ENCODE measurements at regions not wholly inside any gene's neighbourhood (a gene's known extent, or its start where the extent isn't known, plus 50 kb on each side); places are given as distances from the start of the nearest gene placed in this dataset.
"Not testable (repeated sequence)": the region's sequence is repeated elsewhere in the genome, so short reads cannot be mapped to it uniquely, and the experiment has no call there.

- no peak for DNase-seq
Measured at GRCh38 chr14:86094512-86094911, 564.6 kb downstream of the FLRT2 start.

- DNase-seq: no peak
Measured at GRCh38 chr14:86091811-86092210, 561.9 kb downstream of the FLRT2 start.

DNA sequence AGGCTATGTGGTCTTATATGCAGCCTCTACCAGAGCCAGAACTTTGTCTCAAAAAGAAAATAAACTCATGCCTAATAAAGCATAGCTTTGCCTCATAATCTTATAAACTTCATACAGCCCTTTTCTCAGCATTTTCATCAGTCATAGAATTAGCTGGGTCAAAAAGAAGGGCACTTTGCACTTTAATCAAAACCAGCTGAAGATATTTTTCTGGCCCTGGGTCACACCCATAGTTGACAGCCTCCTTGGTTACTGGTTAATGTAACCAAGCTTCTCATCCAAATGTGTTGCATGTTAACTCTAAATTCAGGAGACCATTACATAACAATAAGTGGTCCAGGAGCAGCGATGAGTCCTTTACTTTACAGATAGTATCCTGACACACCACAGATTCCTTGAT is 558.2 kb downstream of the FLRT2 start:
- DNase-seq: no peak

GRCh38 chr14:86087377-86087776 is 557.4 kb downstream of the FLRT2 start:
- no peak for DNase-seq

- DNase-seq: no peak
Measured at GRCh38 chr14:86086962-86087361, 557.0 kb downstream of the FLRT2 start.

- DNase-seq: no peak
Measured at GRCh38 chr14:86084097-86084496, 554.2 kb downstream of the FLRT2 start.

DNA sequence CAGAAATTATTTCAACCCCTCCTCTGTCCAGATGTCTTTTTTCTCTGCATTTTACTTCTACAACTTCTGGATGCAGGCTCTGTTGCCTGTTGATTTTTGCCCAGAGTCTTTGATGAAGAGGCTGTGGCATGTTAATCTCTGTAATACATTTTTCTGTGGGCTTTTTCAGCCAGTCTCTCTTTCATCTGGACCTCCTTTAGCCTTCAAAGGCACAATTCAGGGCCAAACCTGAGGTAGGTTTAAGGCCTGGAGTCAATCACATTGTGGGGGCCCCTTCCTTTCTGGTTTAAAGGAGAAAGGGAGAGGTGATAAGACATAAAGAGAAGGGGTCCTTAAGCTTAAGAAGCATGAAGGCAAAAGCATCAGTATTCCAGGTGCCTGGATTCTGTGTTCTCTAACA is 553.7 kb downstream of the FLRT2 start:
- no peak for DNase-seq

DNA sequence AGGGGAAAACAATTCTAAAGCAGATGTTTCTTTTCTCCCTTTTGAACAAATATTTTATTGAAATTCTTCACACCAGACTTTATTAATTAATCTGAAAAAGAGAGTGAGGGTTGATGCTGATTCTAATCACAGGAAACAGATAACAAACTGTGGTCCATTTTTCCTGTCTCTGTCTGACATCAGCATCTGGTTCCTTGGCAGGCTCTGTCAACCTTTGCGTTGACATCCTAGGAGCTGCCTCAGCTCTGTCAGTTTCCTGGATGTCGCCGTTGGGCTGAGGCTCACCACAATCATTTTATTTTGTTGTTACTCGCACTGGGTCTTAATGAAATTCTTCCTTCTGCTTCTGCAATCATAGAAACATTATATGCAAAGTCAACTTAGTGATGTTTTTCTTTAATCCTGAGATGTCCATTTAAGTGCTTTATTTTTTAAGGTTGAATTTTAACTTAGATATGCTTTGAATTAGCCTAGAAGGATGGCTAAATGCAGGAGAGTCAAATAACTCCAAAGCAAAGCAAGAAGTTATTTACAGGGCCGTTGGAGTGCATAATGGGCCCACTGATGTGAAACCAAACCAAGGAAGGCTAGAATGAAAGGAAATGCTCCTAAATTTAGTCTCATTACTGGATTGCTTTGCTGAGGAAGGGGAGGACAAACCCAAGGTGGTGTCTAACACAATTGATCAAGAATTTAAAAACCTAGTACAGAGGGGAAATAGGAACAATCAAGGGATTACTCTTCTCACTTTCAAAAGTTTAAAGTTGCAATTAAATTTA is 542.4 kb downstream of the FLRT2 start:
- DNase-seq: no peak

DNA sequence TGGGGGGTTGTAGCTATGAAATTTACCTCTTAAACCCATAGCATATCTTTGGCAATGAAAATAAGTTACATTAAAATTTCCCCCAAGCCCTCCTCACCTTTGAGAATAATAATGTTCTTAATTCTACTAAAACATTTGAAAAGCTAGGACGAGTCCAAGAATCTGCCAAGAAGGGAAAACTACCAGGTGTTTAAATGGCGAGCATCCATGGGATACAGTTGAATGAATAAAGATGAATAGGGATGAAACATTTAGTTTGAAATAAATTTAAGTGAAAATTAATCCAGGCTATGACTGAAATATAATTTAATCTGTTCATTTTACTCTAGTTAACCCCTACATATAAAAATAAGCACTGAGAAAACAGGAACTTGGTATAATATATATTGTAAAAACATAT is 536.7 kb downstream of the FLRT2 start:
- DNase-seq: no peak

GRCh38 chr14:86065407-86065806 is 535.5 kb downstream of the FLRT2 start:
- DNase-seq: no peak

DNA sequence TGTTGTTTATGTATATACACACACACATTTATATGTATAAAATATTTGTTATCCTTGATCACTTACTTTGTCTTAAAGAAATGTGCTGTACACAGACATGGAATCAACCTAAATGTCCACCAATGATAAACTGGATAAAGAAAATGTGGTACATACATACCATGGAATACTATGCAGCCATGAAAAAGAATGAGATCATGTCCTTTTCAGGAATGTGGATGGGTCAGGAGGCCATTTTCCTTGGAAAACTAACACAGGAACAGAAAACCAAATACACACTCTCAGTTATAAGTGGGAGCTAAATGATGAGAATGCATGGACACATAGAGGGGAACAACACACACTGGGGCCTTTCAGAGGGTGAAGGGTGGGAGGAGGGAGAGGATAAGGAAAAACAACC is 534.7 kb downstream of the FLRT2 start:
- DNase-seq: not testable (repeated sequence)

GRCh38 chr14:86057018-86057667 is 527.2 kb downstream of the FLRT2 start:
- peak in 1 of 2 experiments; percentile 25 for DNase-seq

- no peak for DNase-seq
Measured at GRCh38 chr14:86055512-86056075, 525.6 kb downstream of the FLRT2 start.

- no peak for DNase-seq
Measured at GRCh38 chr14:86052868-86053267, 522.9 kb downstream of the FLRT2 start.

DNA sequence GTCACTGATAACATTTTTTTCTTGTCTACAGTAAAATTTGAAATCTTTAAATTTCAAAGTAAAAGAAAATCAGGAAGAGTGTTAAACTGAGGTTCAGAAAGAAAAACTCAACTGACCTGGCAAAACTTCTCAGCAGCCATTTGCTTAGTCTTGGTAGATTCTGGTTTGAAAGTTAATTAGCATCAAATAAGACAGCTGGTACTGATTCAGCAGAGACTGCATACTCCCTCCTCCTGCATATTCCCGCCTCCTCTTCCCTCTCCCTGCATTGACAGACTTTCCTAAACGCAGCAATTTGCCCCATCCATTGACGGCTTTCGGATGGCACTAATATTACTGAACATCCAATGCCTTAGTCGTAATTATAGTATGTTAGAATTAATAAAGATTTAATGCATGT is 520.8 kb downstream of the FLRT2 start:
- no peak for DNase-seq

GRCh38 chr14:86050072-86050683 is 520.2 kb downstream of the FLRT2 start:
- no peak for DNase-seq

DNA sequence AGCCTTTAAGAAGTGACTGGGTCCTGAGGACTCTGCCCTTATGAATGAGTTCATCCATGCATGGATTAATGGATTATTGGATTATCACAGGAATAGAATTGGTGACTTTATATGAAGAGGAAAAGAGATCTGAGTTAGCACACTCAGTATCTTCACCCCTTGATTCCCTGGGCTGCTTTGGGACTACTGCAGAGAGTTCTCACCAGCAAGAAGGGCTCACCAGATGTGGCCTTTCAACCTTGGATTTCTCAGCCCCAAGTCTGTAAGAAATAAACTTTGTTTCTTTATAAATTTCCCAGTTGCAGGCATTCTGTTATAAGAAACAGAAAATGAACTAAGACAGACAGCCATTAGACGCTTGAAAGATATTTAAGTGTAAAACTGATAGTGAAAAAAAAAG is 509.2 kb downstream of the FLRT2 start:
- no peak for DNase-seq

DNA sequence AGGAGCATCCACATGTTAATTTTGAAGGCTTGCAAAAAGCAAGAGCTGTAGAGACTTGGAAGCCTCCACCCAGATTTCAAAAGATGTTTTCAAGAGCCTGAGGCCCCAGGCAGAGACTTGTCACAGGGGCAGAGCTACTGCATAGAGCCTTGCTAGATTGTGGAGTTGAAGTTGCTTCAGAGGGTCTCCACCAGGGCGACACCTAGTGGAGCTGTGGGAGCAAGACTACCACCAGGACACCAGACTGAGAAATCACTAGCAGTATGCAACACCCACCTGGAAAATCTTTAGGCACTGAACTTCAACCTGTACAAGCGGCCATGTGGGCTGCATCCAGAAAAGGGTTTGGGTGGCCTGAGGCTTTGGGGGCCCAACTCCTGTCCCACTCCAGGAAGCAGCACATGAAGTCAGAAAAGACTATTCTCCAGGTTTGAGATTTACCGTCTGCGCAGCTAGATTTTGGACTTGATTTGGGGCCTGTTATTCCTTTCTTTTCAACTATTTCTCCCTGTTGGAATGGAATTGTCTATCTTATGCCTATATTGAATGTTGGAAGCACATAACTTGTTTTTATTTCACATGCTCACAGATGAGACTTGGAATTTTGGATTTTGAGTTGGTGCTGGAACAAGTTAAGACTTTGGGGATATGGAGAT is 508.6 kb downstream of the FLRT2 start:
- peak; percentile 7 to 21 for DNase-seq

DNA sequence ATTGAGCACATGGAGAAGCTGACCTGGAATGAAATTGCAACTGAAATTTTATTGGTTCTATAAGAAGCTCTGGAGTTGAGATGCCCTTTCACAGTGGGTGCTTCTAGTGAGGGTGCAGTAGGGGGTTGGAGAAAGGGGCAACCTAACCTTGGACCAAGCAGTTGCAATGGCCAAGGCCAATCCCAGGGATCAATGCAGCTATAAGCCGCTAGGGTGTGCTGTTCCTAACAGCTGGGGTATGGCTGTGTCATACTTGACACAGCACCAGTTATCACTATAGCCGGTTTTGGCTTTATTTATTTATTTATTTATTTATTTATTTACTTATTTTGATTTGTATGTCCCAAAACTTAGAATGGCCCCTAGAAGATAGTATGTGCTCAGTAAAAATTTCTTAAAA is 505.9 kb downstream of the FLRT2 start:
- no peak for DNase-seq

- DNase-seq: no peak
Measured at GRCh38 chr14:86027990-86028389, 498.0 kb downstream of the FLRT2 start.

- DNase-seq: no peak
Measured at GRCh38 chr14:86027144-86027543, 497.2 kb downstream of the FLRT2 start.

DNA sequence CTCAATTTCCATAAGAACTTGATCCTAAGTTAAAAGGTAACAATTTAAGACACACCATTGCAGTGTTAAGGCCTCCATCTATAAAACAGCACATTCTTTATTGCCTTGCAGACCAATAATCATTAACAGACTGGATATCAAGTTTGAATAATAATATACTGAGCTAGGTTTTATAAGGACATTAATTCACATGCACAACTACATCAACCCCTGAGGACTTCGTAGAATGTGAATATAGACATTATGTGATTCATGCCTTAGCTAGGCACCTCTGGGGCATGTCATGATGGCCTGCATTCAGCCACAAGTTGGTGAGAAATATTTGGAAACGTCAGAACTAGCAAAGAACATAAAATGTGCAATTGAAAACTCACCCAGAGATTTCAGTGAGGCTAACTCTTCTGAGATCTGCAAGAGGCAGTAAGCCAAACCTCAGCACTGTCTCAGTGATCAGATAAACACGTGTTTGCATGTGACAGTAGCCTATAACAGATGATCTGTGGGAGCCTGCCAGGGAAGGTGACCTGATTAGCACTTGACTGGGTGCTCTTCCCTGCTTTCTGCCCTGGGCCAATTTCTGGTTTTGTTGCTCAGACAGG is 492.2 kb downstream of the FLRT2 start:
- DNase-seq: no peak

DNA sequence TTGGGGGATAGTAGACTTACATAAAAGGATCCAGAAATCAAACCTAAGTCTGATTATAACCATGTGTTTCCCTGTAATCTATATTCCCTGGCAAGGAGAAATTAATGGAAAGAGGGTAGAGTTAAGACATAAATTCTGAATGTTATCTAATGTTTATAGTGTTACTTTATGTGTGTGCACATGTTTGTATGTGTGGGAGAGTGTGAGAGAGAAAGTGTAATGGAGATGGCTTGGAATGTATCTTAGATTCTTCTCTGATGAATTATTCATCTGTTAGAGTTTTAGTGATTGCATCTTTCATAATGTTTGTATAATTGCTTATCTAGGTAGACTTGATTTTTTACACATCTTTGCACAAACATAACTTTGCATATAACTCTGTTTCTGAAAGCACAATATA is 490.9 kb downstream of the FLRT2 start:
- no peak for DNase-seq
